ENCODE measurements at regions not wholly inside any gene's neighbourhood (a gene's known extent, or its start where the extent isn't known, plus 50 kb on each side); places are given as distances from the start of the nearest gene placed in this dataset.

DNA sequence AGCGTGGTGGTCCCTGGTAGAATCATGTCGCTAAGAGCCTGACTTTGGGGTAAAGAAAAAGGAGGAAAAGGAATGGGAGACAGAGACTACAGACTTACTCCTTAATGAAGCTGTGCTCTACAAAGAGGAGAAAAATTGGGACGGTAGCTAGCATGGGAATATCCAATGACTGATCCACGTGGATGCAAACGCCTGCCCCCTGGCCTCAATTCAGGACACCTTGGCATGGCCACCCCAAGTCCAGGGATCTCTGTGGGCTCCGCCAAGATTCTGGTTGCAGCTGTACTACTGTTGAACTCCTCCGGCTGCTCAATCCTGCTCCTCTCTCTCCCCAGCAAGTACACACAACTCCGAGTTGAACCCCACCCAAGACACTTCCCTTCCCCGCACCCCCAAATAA, 70.5 kb upstream of the DIO3 start:
- TF ChIP-seq CTCF (IDR thresholded peaks at IDR 0.05) (no peak), ZFX (IDR thresholded peaks at IDR 0.05; ENCODE audit: borderline replicate concordance) (no peak)

Measured in 22Rv1 (cell line).